GM06990 (cell line): ENCODE measurements at regions not wholly inside any gene's neighbourhood (a gene's known extent, or its start where the extent isn't known, plus 50 kb on each side); places are given as distances from the start of the nearest gene placed in this dataset.
A peak's percentile ranks its signal among the peaks of the same experiment; 100 is the strongest.

Source experiments
- DNase-seq: peaks from one replicate; pipeline ENCODE4 v3.0.0-alpha.2; 2011; ENCODE audit not compliant: insufficient read length; ENCODE audit errors: extremely low read depth
- H3K27me3 ChIP-seq: replicated peaks from 2 replicates; pipeline ENCODE4 v1.6.0; 2011; ENCODE audit warnings: low read length; ENCODE audit not compliant: control insufficient read depth, insufficient read depth
- H3K36me3 ChIP-seq: 2 replicates; pipeline ENCODE4 v1.5.1; 2011; ENCODE audit warnings: low read length; ENCODE audit not compliant: control insufficient read depth, insufficient read depth
- H3K4me3 ChIP-seq: replicated peaks from 2 replicates; pipeline ENCODE4 v1.5.1; 2011; ENCODE audit warnings: low read depth, mild to moderate bottlenecking, control low read depth, low read length
- CTCF ChIP-seq: IDR thresholded peaks from 2 replicates; pipeline ENCODE4 v1.5.1; 2011; ENCODE audit warnings: low read length, control low read depth, mild to moderate bottlenecking, inconsistent platforms; ENCODE audit not compliant: insufficient read depth, poor library complexity, severe bottlenecking

- no peak for TF ChIP-seq CTCF
- H3K27me3 ChIP-seq: no peaks in the 10 kb centered on the region
- no peak overlapping the region for H3K4me3 ChIP-seq
- H3K36me3 ChIP-seq: no peaks in the 10 kb centered on the region
- DNase-seq: no peak
Measured at GRCh38 chr10:6847561-6847960, 267.5 kb upstream of the PRKCQ start.

- Histone ChIP-seq H3K4me3 (no peak overlapping the region), H3K27me3 (no peaks in the 10 kb centered on the region; the same call in 1 of the 2 replicates), H3K36me3 (no peaks in the 10 kb centered on the region)
- no peak for TF ChIP-seq CTCF
- no peak for DNase-seq
Measured at GRCh38 chr10:6843894-6844650, 264.0 kb upstream of the PRKCQ start.

GRCh38 chr10:6843481-6843881 lies 263.4 kb upstream of the PRKCQ start:
- Histone ChIP-seq H3K4me3 (no peak overlapping the region), H3K36me3 (no peaks in the 10 kb centered on the region), H3K27me3 (no peaks in the 10 kb centered on the region; the same call in 1 of the 2 replicates)
- no peak for DNase-seq
- TF ChIP-seq CTCF: peak; percentile 51

GRCh38 chr10:6842722-6843121 lies 262.6 kb upstream of the PRKCQ start:
- Histone ChIP-seq H3K27me3 (no peaks in the 10 kb centered on the region; the same call in 1 of the 2 replicates), H3K36me3 (no peaks in the 10 kb centered on the region), H3K4me3 (no peak overlapping the region)
- DNase-seq: no peak
- TF ChIP-seq CTCF: no peak

- DNase-seq: no peak
- no peak for TF ChIP-seq CTCF
- no peak overlapping the region for H3K4me3 ChIP-seq
- H3K36me3 ChIP-seq: no peaks in the 10 kb centered on the region
- H3K27me3 ChIP-seq: no peaks in the 10 kb centered on the region; the same call in 1 of the 2 replicates
Measured at GRCh38 chr10:6841761-6842160, 261.7 kb upstream of the PRKCQ start.
